ENCODE measurements at regions not wholly inside any gene's neighbourhood (a gene's known extent, or its start where the extent isn't known, plus 50 kb on each side); places are given as distances from the start of the nearest gene placed in this dataset.

GRCh38 chr4:182136201-182136600 lies 107.0 kb upstream of the TENM3 start:
- H3K27me3 ChIP-seq (ENCODE audit: control insufficient read depth in 3 of 3, insufficient read depth in 3 of 3, low read length in 2 of 3), result peaks cover 11 to 48% (median 13%) of the 10 kb centered on the region in 3 donors
- no peak for TF ChIP-seq CTCF (IDR thresholded peaks at IDR 0.05; ENCODE audit: control extremely low read depth, extremely low read depth)
- no peak overlapping the region for H3K4me3 ChIP-seq
- H3K27ac ChIP-seq (ENCODE audit: low read depth in 1 of 2, low read length in 1 of 2), result no peak overlapping the region
- peaks cover 0 to 10% (median 0%) of the 10 kb centered on the region in 4 donors for H3K9me3 ChIP-seq (ENCODE audit: control insufficient read depth in 4 of 4, insufficient read depth in 3 of 4, low read length in 3 of 4)
- H3K36me3 ChIP-seq (ENCODE audit: control insufficient read depth in 4 of 4, insufficient read depth in 4 of 4, low read length in 4 of 4), result no peaks in the 10 kb centered on the region
- ATAC-seq (ENCODE audit: insufficient read depth, low FRiP score) (no peak), DNase-seq (no peak)
- H3K9ac ChIP-seq (ENCODE audit: insufficient read depth in 1 of 2, low read length in 2 of 2), result no peak overlapping the region
- H3K4me1 ChIP-seq (ENCODE audit: control insufficient read depth in 5 of 5, insufficient read depth in 5 of 5, low read length in 5 of 5), result peaks cover 0 to 6% (median 0%) of the 10 kb centered on the region in 5 donors
- 56 to 62% methylated on average over 3 of the region's 3 CpGs for WGBS, 2 donors

- DNase-seq, result no peak
- no peak for TF ChIP-seq CTCF (IDR thresholded peaks at IDR 0.05; ENCODE audit: control extremely low read depth, extremely low read depth)
- Histone ChIP-seq H3K4me3 (no peak overlapping the region), H3K9ac (ENCODE audit: insufficient read depth in 1 of 2, low read length in 2 of 2) (no peak overlapping the region), H3K27me3 (ENCODE audit: control insufficient read depth in 3 of 3, insufficient read depth in 3 of 3, low read length in 2 of 3) (peaks cover 11 to 59% (median 24%) of the 10 kb centered on the region in 3 donors), H3K36me3 (ENCODE audit: control insufficient read depth in 4 of 4, insufficient read depth in 4 of 4, low read length in 4 of 4) (no peaks in the 10 kb centered on the region), H3K27ac (ENCODE audit: low read depth in 1 of 2, low read length in 1 of 2) (no peak overlapping the region), H3K4me1 (ENCODE audit: control insufficient read depth in 5 of 5, insufficient read depth in 5 of 5, low read length in 5 of 5) (peaks cover 0 to 6% (median 2%) of the 10 kb centered on the region in 5 donors), H3K9me3 (ENCODE audit: control insufficient read depth in 4 of 4, insufficient read depth in 3 of 4, low read length in 3 of 4) (peaks cover 0 to 10% (median 0%) of the 10 kb centered on the region in 4 donors)
- WGBS, 2 donors, result 55 to 58% methylated on average over 4 of the region's 4 CpGs
- no peak for ATAC-seq (ENCODE audit: insufficient read depth, low FRiP score)
Observed at GRCh38 chr4:182137343-182137742, 105.9 kb upstream of the TENM3 start.

- H3K4me1 ChIP-seq (ENCODE audit: control insufficient read depth in 5 of 5, insufficient read depth in 5 of 5, low read length in 5 of 5), result peaks cover 0 to 13% (median 6%) of the 10 kb centered on the region in 5 donors
- DNase-seq, result peak; percentile 19 to 59 (median 46)
- ATAC-seq (ENCODE audit: insufficient read depth, low FRiP score), result no peak
- no peak overlapping the region for H3K4me3 ChIP-seq
- no peak for TF ChIP-seq CTCF (IDR thresholded peaks at IDR 0.05; ENCODE audit: control extremely low read depth, extremely low read depth)
- H3K36me3 ChIP-seq (ENCODE audit: control insufficient read depth in 4 of 4, insufficient read depth in 4 of 4, low read length in 4 of 4), result no peaks in the 10 kb centered on the region
- peaks cover 0 to 10% (median 0%) of the 10 kb centered on the region in 4 donors for H3K9me3 ChIP-seq (ENCODE audit: control insufficient read depth in 4 of 4, insufficient read depth in 3 of 4, low read length in 3 of 4)
- H3K27ac ChIP-seq (ENCODE audit: low read depth in 1 of 2, low read length in 1 of 2), result no peak overlapping the region
- H3K27me3 ChIP-seq (ENCODE audit: control insufficient read depth in 3 of 3, insufficient read depth in 3 of 3, low read length in 2 of 3), result peaks cover 11 to 77% (median 39%) of the 10 kb centered on the region in 3 donors
- 32 to 41% methylated on average over 13 of the region's 13 CpGs for WGBS, 2 donors
- peak overlapping the region in 1 of 2 donors; percentile 59 for H3K9ac ChIP-seq (ENCODE audit: insufficient read depth in 1 of 2, low read length in 2 of 2)
Observed at GRCh38 chr4:182139491-182139890, 103.7 kb upstream of the TENM3 start.

DNA sequence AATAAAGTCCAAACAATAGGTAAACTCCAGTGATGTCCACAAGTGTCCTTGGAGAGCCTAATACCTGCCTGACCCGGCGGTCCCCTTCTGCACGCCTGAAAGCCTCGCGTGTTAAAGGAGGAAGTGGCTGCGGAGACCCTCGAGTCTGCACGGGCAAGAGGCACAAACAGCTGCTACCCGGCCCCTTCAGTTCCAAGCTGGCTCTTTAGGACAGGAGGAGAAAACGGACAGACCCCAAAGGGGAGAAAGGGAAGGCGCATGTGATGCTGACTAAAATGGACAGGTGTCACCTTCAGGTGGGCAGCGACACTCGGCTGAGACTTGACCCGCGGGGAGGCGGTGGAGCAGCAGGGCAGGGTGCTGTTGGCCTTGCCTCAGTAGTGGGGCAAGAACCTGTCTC lies 102.7 kb upstream of the TENM3 start:
- no peak overlapping the region for H3K4me3 ChIP-seq
- ATAC-seq (ENCODE audit: insufficient read depth, low FRiP score), result no peak
- peaks cover 0 to 17% (median 6%) of the 10 kb centered on the region in 5 donors for H3K4me1 ChIP-seq (ENCODE audit: control insufficient read depth in 5 of 5, insufficient read depth in 5 of 5, low read length in 5 of 5)
- H3K36me3 ChIP-seq (ENCODE audit: control insufficient read depth in 4 of 4, insufficient read depth in 4 of 4, low read length in 4 of 4), result no peaks in the 10 kb centered on the region
- TF ChIP-seq CTCF (IDR thresholded peaks at IDR 0.05; ENCODE audit: control extremely low read depth, extremely low read depth), result no peak
- DNase-seq, result no peak
- peaks cover 14 to 82% (median 44%) of the 10 kb centered on the region in 3 donors for H3K27me3 ChIP-seq (ENCODE audit: control insufficient read depth in 3 of 3, insufficient read depth in 3 of 3, low read length in 2 of 3)
- peaks cover 0 to 10% (median 0%) of the 10 kb centered on the region in 4 donors for H3K9me3 ChIP-seq (ENCODE audit: control insufficient read depth in 4 of 4, insufficient read depth in 3 of 4, low read length in 3 of 4)
- no peak overlapping the region for H3K27ac ChIP-seq (ENCODE audit: low read depth in 1 of 2, low read length in 1 of 2)
- WGBS, 2 donors, result 22 to 26% methylated on average over 16 of the region's 16 CpGs
- H3K9ac ChIP-seq (ENCODE audit: insufficient read depth in 1 of 2, low read length in 2 of 2), result no peak overlapping the region
